Kidney glomerular epithelial cell (primary cell): ENCODE measurements at regions not wholly inside any gene's neighbourhood (a gene's known extent, or its start where the extent isn't known, plus 50 kb on each side); places are given as distances from the start of the nearest gene placed in this dataset.
"Not testable (repeated sequence)": the region's sequence is repeated elsewhere in the genome, so short reads cannot be mapped to it uniquely, and the experiment has no call there.

Experiments
- DNase-seq: peaks from one replicate; lab custom pipeline; 2025; lab: John Stamatoyannopoulos, UW

GRCh38 chr12:105481392-105482300 lies 151.2 kb downstream of the C12orf75 start:
- no peak for DNase-seq

GRCh38 chr12:105482951-105483350 lies 152.5 kb downstream of the C12orf75 start:
- DNase-seq = no peak

GRCh38 chr12:105483691-105484090 lies 153.2 kb downstream of the C12orf75 start:
- DNase-seq = no peak

- DNase-seq = peak; percentile 92
These were observed 154.9 kb downstream of the C12orf75 start for GRCh38 chr12:105485321-105485910.

GRCh38 chr12:105485921-105486320 lies 155.4 kb downstream of the C12orf75 start:
- DNase-seq = no peak

- no peak for DNase-seq
These were observed 157.5 kb downstream of the C12orf75 start for GRCh38 chr12:105487963-105488362.

- peak; percentile 48 for DNase-seq
These were observed 162.4 kb downstream of the C12orf75 start for GRCh38 chr12:105492591-105493545.

- no peak for DNase-seq
These were observed 168.7 kb downstream of the C12orf75 start for GRCh38 chr12:105499205-105499604.

GRCh38 chr12:105500676-105501075 lies 170.2 kb downstream of the C12orf75 start:
- DNase-seq = not testable (repeated sequence)

GRCh38 chr12:105502426-105502930 lies 172.0 kb downstream of the C12orf75 start:
- DNase-seq = no peak

- no peak for DNase-seq
These were observed 173.1 kb downstream of the C12orf75 start for GRCh38 chr12:105503619-105504018.

GRCh38 chr12:105504286-105504685 lies 173.8 kb downstream of the C12orf75 start:
- DNase-seq = no peak

- no peak for DNase-seq
These were observed 176.3 kb downstream of the C12orf75 start for GRCh38 chr12:105506678-105507310.

- DNase-seq = peak; percentile 65
These were observed 177.0 kb downstream of the C12orf75 start for GRCh38 chr12:105507311-105508038.

GRCh38 chr12:105508096-105508495 lies 177.6 kb downstream of the C12orf75 start:
- no peak for DNase-seq

- no peak for DNase-seq
These were observed 180.0 kb downstream of the C12orf75 start for GRCh38 chr12:105510526-105510925.

- DNase-seq = not testable (repeated sequence)
These were observed 182.4 kb downstream of the C12orf75 start for GRCh38 chr12:105512861-105513260.

- DNase-seq = no peak
These were observed 191.8 kb downstream of the C12orf75 start for GRCh38 chr12:105522166-105522825.

- DNase-seq = no peak
These were observed 192.9 kb downstream of the C12orf75 start for GRCh38 chr12:105523164-105524057.
